RWPE2 (cell line): ENCODE measurements at regions not wholly inside any gene's neighbourhood (a gene's known extent, or its start where the extent isn't known, plus 50 kb on each side); places are given as distances from the start of the nearest gene placed in this dataset.

ENCODE experiments used
- ATAC-seq: fragments of 200-7000 bp; cut with Tn5 transposase; 3 replicates; pipeline ENCODE4 v1.9.1; 2021; ENCODE audit warnings: low read depth
- DNase-seq: peaks from one replicate; pipeline ENCODE4 v3.0.0-alpha.2; 2020; ENCODE audit warnings: low spot score
- H3K27ac ChIP-seq: fragments of 450-650 bp; 2 replicates; pipeline ENCODE4 v1.5.1; 2017; ENCODE audit warnings: mild to moderate bottlenecking; ENCODE audit not compliant: poor library complexity, severe bottlenecking
- H3K27me3 ChIP-seq: fragments of 250-450 bp; sonication (Bioruptor Pico); 2 replicates; pipeline ENCODE4 v1.5.1; 2021; ENCODE audit warnings: mild to moderate bottlenecking, moderate library complexity; ENCODE audit not compliant: insufficient read depth, poor library complexity, severe bottlenecking
- H3K36me3 ChIP-seq: fragments of 250-450 bp; sonication (Bioruptor Pico); 2 replicates; pipeline ENCODE4 v1.5.1; 2020; ENCODE audit warnings: low read depth, mild to moderate bottlenecking, moderate library complexity
- H3K4me1 ChIP-seq: fragments of 250-450 bp; sonication (Bioruptor Pico); 2 replicates; pipeline ENCODE4 v1.5.1; 2021; ENCODE audit warnings: mild to moderate bottlenecking, moderate library complexity; ENCODE audit not compliant: insufficient read depth, poor library complexity, severe bottlenecking
- H3K4me3 ChIP-seq: fragments of 250-450 bp; sonication (Bioruptor Pico); 2 replicates; pipeline ENCODE4 v1.5.1; 2021; ENCODE audit warnings: mild to moderate bottlenecking, moderate library complexity; ENCODE audit not compliant: severe bottlenecking
- H3K9me3 ChIP-seq: fragments of 250-450 bp; sonication (Bioruptor Pico); 2 replicates; pipeline ENCODE4 v1.5.1; 2021; ENCODE audit warnings: mild to moderate bottlenecking, moderate library complexity; ENCODE audit not compliant: severe bottlenecking
- TF ChIP-seq, protein P1 (sequence below): fragments of 450-650 bp; IDR thresholded peaks from one replicate; pipeline ENCODE4 v1.5.1; 2017; ENCODE audit warnings: mild to moderate bottlenecking, moderate library complexity; ENCODE audit not compliant: poor library complexity, severe bottlenecking

- Histone ChIP-seq H3K9me3 (no peaks in the 10 kb centered on the region), H3K4me3 (no peak overlapping the region), H3K27me3 (no peaks in the 10 kb centered on the region), H3K4me1 (no peaks in the 10 kb centered on the region), H3K36me3 (no peaks in the 10 kb centered on the region), H3K27ac (no peak overlapping the region)
- ATAC-seq (no peak), DNase-seq (no peak)
- TF ChIP-seq, protein P1, sequence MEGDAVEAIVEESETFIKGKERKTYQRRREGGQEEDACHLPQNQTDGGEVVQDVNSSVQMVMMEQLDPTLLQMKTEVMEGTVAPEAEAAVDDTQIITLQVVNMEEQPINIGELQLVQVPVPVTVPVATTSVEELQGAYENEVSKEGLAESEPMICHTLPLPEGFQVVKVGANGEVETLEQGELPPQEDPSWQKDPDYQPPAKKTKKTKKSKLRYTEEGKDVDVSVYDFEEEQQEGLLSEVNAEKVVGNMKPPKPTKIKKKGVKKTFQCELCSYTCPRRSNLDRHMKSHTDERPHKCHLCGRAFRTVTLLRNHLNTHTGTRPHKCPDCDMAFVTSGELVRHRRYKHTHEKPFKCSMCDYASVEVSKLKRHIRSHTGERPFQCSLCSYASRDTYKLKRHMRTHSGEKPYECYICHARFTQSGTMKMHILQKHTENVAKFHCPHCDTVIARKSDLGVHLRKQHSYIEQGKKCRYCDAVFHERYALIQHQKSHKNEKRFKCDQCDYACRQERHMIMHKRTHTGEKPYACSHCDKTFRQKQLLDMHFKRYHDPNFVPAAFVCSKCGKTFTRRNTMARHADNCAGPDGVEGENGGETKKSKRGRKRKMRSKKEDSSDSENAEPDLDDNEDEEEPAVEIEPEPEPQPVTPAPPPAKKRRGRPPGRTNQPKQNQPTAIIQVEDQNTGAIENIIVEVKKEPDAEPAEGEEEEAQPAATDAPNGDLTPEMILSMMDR = no peak
Measured at GRCh38 chr4:120589787-120590186, 332.7 kb downstream of the PRDM5 start.

DNA sequence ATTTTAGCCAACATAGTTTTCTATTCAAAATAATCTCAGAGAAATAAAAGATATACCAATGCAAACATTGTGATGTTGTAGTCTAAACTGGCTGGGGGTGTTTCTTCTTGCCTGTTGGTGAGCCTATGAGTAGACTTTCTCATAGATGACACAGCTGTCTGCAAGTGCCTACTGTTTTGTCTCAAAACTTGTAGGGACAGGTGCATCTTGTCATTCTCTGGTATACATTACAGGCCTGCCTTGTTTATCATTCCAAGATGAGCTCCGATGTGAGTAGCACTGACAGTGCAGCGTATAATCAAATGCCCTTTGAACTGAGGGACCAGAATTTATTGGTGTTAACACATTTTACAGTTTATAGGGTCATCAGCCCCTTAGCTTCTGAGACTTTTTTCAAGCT is 353.8 kb downstream of the PRDM5 start:
- H3K27ac ChIP-seq = no peak overlapping the region
- no peaks in the 10 kb centered on the region for H3K36me3 ChIP-seq
- TF ChIP-seq, protein P1 = no peak
- H3K4me1 ChIP-seq = no peaks in the 10 kb centered on the region
- ATAC-seq = no peak
- H3K9me3 ChIP-seq = no peaks in the 10 kb centered on the region
- no peak for DNase-seq
- no peak overlapping the region for H3K4me3 ChIP-seq
- H3K27me3 ChIP-seq = no peaks in the 10 kb centered on the region

- H3K4me3 ChIP-seq = no peak overlapping the region
Measured at GRCh38 chr4:120561648-120562047, 360.9 kb downstream of the PRDM5 start.

DNA sequence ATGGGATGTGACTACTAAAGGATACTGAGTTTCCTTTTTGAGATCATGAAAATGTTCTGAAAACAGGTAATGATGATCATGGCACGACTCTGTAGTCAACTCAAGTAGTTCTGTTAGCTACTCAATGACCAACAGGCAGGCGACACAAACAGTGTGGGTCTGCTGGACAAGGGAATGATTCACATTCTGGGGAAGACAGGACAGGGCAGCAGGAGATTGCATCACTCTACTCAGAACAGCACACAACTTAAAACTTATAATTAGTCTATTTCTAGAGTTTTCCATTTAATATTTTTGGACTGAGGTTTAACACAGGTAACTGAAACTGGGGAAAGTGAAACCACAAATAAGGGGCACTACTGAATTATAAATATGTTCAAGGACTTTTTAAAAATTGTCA is 365.2 kb downstream of the PRDM5 start:
- Histone ChIP-seq H3K27me3 (no peaks in the 10 kb centered on the region), H3K4me1 (no peaks in the 10 kb centered on the region), H3K9me3 (peaks cover under 1% of the 10 kb centered on the region), H3K27ac (no peak overlapping the region), H3K4me3 (no peak overlapping the region), H3K36me3 (no peaks in the 10 kb centered on the region)
- ATAC-seq (no peak), DNase-seq (no peak)
- TF ChIP-seq, protein P1 = no peak

More at GRCh38 chr4:120561648-120562047, 360.9 kb downstream of the PRDM5 start:
- no peak for DNase-seq
- TF ChIP-seq, protein P1 = no peak
- H3K27me3 ChIP-seq = no peaks in the 10 kb centered on the region
- peaks cover 2% of the 10 kb centered on the region for H3K9me3 ChIP-seq
- no peaks in the 10 kb centered on the region for H3K36me3 ChIP-seq
- no peak overlapping the region for H3K27ac ChIP-seq
- H3K4me1 ChIP-seq = no peaks in the 10 kb centered on the region
- ATAC-seq = no peak

- H3K27ac ChIP-seq = no peak overlapping the region
- no peak for DNase-seq
- TF ChIP-seq, protein P1 = no peak
- H3K4me3 ChIP-seq = no peak overlapping the region
- H3K9me3 ChIP-seq = no peaks in the 10 kb centered on the region
- ATAC-seq = no peak
- no peaks in the 10 kb centered on the region for H3K27me3 ChIP-seq
- H3K36me3 ChIP-seq = no peaks in the 10 kb centered on the region
- H3K4me1 ChIP-seq = no peaks in the 10 kb centered on the region
Measured at GRCh38 chr4:120555058-120555457, 367.5 kb downstream of the PRDM5 start.
